ENCODE measurements at regions not wholly inside any gene's neighbourhood (a gene's known extent, or its start where the extent isn't known, plus 50 kb on each side); places are given as distances from the start of the nearest gene placed in this dataset.

- TF ChIP-seq CTCF (IDR thresholded peaks at IDR 0.05; ENCODE audit: low read depth, low read length) (no peak), EZH2phosphoT487 (IDR thresholded peaks at IDR 0.05; ENCODE audit: low read depth) (no peak)
Observed at GRCh38 chr21:14629461-14629860, 83.3 kb upstream of the SAMSN1 start.

Measured in OCI-LY3 (cell line).